GM13976 (cell line): ENCODE measurements at regions not wholly inside any gene's neighbourhood (a gene's known extent, or its start where the extent isn't known, plus 50 kb on each side); places are given as distances from the start of the nearest gene placed in this dataset.

Source experiments
- DNase-seq: peaks from one replicate; pipeline ENCODE4 v3.0.0; 2012; ENCODE audit warnings: low spot score
- CTCF ChIP-seq: IDR thresholded peaks from 2 replicates; pipeline ENCODE4 v1.5.1; 2012; ENCODE audit warnings: borderline replicate concordance, mild to moderate bottlenecking; ENCODE audit not compliant: insufficient read depth; ENCODE audit errors: extremely low read depth, missing control alignments, control extremely low read depth
- in situ Hi-C: fragments of 300-500 bp; cut with MboI; formaldehyde crosslinking; loops from one replicate; pipeline ENCODE4 v1.12.0; 2022; ENCODE audit warnings: low sequenced_read_pairs, mixed read lengths, inconsistent platforms; ENCODE audit not compliant: unreplicated experiment

- in situ Hi-C loops = no loop called here
- no peak for TF ChIP-seq CTCF
- no peak for DNase-seq
These were observed 101.4 kb upstream of the SLC44A1 start for GRCh38 chr9:105143136-105143430.

- TF ChIP-seq CTCF = no peak
- no peak for DNase-seq
- in situ Hi-C loops = no loop called here
These were observed 100.4 kb upstream of the SLC44A1 start for GRCh38 chr9:105144076-105144475.

- no peak for TF ChIP-seq CTCF
- no peak for DNase-seq
- in situ Hi-C loops = no loop called here
These were observed 99.6 kb upstream of the SLC44A1 start for GRCh38 chr9:105144841-105145240.

- no peak for DNase-seq
- TF ChIP-seq CTCF = no peak
- in situ Hi-C loops = no loop called here
These were observed 97.8 kb upstream of the SLC44A1 start for GRCh38 chr9:105146677-105147076.

GRCh38 chr9:105147110-105147871 is 97.2 kb upstream of the SLC44A1 start:
- DNase-seq = no peak
- in situ Hi-C loops = no loop called here
- TF ChIP-seq CTCF = no peak

- TF ChIP-seq CTCF = no peak
- no peak for DNase-seq
- in situ Hi-C loops = no loop called here
These were observed 96.0 kb upstream of the SLC44A1 start for GRCh38 chr9:105148328-105149006.
